ENCODE measurements at regions not wholly inside any gene's neighbourhood (a gene's known extent, or its start where the extent isn't known, plus 50 kb on each side); places are given as distances from the start of the nearest gene placed in this dataset.

DNA sequence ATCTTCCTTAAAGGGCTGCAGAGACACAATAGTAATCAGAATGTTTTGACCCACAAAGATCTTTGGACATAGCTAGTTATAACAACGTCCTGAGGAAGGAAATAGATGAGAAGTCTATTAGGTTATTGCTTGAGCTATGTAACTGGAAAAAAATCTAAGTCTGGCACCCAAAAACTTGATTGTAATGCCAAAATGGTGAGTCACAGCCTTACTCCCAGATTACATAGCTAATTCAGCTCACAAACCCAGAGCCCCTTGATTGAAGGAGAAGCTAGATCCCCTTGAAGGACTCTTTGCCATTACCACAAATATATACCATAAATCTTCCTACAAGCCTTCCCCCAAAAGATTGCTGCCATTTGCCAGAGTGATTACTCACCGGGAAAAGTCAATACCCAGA, 341.8 kb upstream of the KIF2A start:
- TF ChIP-seq, protein P1, sequence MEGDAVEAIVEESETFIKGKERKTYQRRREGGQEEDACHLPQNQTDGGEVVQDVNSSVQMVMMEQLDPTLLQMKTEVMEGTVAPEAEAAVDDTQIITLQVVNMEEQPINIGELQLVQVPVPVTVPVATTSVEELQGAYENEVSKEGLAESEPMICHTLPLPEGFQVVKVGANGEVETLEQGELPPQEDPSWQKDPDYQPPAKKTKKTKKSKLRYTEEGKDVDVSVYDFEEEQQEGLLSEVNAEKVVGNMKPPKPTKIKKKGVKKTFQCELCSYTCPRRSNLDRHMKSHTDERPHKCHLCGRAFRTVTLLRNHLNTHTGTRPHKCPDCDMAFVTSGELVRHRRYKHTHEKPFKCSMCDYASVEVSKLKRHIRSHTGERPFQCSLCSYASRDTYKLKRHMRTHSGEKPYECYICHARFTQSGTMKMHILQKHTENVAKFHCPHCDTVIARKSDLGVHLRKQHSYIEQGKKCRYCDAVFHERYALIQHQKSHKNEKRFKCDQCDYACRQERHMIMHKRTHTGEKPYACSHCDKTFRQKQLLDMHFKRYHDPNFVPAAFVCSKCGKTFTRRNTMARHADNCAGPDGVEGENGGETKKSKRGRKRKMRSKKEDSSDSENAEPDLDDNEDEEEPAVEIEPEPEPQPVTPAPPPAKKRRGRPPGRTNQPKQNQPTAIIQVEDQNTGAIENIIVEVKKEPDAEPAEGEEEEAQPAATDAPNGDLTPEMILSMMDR (IDR thresholded peaks at IDR 0.05; ENCODE audit: unreplicated experiment): no peak
- Mint-ChIP-seq H3K4me3 (no peak overlapping the region), H3K36me3 (no peaks in the 10 kb centered on the region), H3K4me1 (no peaks in the 10 kb centered on the region), H3K9me3 (peaks cover 4% of the 10 kb centered on the region), H3K27me3 (ENCODE audit: low read depth) (peaks cover 27% of the 10 kb centered on the region), H3K27ac (no peak overlapping the region)
- DNase-seq (ENCODE audit: low spot score in 2 of 2, unreplicated experiment in 2 of 2): no peak

DNA sequence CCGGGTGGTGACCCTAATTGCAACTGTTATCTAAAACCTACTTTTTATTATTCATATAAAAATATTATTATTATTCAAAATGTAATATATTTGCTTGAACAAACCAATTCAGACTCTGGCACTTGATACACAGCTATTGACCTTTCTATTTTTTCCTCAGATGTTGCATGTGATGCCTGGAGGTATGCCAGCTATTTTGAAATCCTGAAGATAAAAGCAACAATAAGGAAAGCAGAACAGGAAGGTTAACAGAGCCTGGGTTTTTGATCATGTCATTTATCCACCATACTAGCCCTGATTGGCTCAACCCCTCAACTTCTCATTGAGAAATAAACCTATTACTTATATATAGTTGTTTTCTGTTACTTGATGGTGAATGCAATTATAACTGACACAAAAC, 340.9 kb upstream of the KIF2A start:
- TF ChIP-seq, protein P1 (IDR thresholded peaks at IDR 0.05; ENCODE audit: unreplicated experiment): no peak
- no peak overlapping the region for H3K27ac Mint-ChIP-seq
- peaks cover 4% of the 10 kb centered on the region for H3K9me3 Mint-ChIP-seq
- no peak for DNase-seq (ENCODE audit: low spot score in 2 of 2, unreplicated experiment in 2 of 2)
- peaks cover 28% of the 10 kb centered on the region for H3K27me3 Mint-ChIP-seq (ENCODE audit: low read depth)
- H3K4me3 Mint-ChIP-seq: no peak overlapping the region
- H3K36me3 Mint-ChIP-seq: no peaks in the 10 kb centered on the region
- H3K4me1 Mint-ChIP-seq: no peaks in the 10 kb centered on the region

DNA sequence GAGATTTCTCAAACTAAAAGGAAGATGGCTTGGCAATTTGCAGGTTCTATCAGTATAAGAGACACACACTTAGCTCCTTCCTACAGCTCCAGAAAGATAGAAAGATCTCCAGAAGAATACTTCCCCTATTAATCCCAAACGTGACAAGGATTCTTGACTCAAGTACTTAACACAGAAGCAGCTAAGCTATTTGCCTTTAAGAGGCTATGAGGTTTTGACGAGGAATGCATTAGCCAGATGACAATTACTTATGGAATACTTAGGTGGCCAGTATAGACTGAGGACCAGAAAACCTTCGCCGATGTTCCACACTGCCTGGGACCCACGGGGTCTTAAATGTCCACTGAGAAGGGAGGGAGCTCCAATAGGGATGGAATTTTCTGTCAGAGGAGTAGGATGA, 340.5 kb upstream of the KIF2A start:
- Mint-ChIP-seq H3K27me3 (ENCODE audit: low read depth) (peaks cover 31% of the 10 kb centered on the region), H3K4me1 (no peaks in the 10 kb centered on the region), H3K36me3 (no peaks in the 10 kb centered on the region), H3K27ac (no peak overlapping the region), H3K4me3 (no peak overlapping the region), H3K9me3 (peaks cover 4% of the 10 kb centered on the region)
- DNase-seq (ENCODE audit: low spot score in 2 of 2, unreplicated experiment in 2 of 2): no peak
- TF ChIP-seq, protein P1 (IDR thresholded peaks at IDR 0.05; ENCODE audit: unreplicated experiment): no peak

DNA sequence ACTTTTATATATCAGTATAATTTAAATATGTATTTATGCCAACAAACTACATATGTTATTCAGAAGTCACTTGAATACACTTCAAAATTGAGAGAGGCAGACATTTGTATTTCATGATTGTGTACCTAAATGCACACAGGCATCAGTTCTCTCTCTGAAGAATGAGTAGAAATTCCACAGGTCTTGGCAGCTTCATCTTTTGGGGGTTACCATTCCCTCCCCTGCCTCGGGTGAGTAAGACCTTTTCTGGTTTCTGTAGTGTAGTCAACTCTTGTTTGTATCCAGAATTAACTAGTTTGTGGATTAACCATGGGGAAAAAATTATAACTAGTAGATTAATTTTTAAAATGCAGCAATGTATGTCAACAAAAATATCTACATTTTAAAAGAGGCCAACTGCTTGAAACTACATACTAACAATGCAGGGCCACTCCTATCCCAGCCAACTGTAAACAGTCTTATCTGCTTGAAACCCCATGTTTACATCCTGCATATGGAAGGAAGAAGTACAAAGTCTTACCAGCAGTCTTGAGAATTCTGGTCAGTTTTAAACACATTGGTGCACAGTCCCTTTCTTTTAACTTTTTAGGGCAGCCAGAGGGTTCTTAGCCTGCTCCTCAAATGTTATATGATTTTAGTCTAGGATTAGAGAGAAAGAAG, 339.6 kb upstream of the KIF2A start:
- TF ChIP-seq, protein P1 (IDR thresholded peaks at IDR 0.05; ENCODE audit: unreplicated experiment): no peak
- H3K36me3 Mint-ChIP-seq: no peaks in the 10 kb centered on the region
- no peaks in the 10 kb centered on the region for H3K4me1 Mint-ChIP-seq
- H3K9me3 Mint-ChIP-seq: peaks cover 4% of the 10 kb centered on the region
- no peak overlapping the region for H3K27ac Mint-ChIP-seq
- H3K27me3 Mint-ChIP-seq (ENCODE audit: low read depth): peaks cover 38% of the 10 kb centered on the region
- no peak overlapping the region for H3K4me3 Mint-ChIP-seq
- no peak for DNase-seq (ENCODE audit: low spot score in 2 of 2, unreplicated experiment in 2 of 2)

DNA sequence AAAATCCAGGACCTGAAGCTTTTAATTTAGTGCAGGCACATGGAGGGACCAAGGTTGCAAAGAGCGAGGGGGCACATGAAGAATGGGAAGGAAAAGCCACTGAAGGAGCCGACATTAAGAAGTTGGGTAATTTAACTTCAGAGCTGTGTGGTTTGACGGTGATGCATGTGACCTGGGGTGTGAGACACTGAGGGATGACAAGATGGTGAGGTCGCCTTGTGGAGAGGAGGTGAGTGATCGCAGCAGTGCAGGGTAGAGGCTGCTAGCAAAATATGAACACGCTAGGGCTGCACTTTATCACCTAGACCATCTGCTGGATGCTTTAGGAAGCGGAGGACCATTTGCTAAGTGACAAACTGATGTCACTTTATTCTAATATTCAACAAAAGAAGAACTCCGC, 339.0 kb upstream of the KIF2A start:
- Mint-ChIP-seq H3K4me1 (no peaks in the 10 kb centered on the region), H3K27ac (no peak overlapping the region), H3K9me3 (peaks cover under 1% of the 10 kb centered on the region), H3K27me3 (ENCODE audit: low read depth) (peaks cover 44% of the 10 kb centered on the region), H3K4me3 (no peak overlapping the region), H3K36me3 (no peaks in the 10 kb centered on the region)
- DNase-seq (ENCODE audit: low spot score in 2 of 2, unreplicated experiment in 2 of 2): no peak
- TF ChIP-seq, protein P1 (IDR thresholded peaks at IDR 0.05; ENCODE audit: unreplicated experiment): no peak

DNA sequence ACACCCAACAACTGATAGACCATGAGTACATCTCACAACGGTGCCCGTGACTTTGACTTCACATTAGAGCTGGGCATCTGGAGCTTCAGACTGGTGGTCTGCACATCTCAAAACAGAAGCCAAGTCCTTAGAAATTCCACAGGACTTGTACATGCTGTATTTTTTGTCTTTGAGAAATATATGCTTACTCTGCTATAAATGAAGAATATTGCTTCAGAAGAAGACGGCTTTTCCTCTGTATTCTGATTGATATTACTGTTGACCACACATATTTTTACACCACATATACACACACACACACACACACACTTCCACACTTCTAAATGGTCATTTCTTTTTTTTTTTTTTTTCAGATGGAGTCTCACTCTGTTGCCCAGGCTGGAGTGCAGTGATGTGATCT, 338.3 kb upstream of the KIF2A start:
- DNase-seq (ENCODE audit: low spot score in 2 of 2, unreplicated experiment in 2 of 2): no peak
- no peak overlapping the region for H3K27ac Mint-ChIP-seq
- no peaks in the 10 kb centered on the region for H3K36me3 Mint-ChIP-seq
- H3K27me3 Mint-ChIP-seq (ENCODE audit: low read depth): peaks cover 46% of the 10 kb centered on the region
- no peak overlapping the region for H3K4me3 Mint-ChIP-seq
- TF ChIP-seq, protein P1 (IDR thresholded peaks at IDR 0.05; ENCODE audit: unreplicated experiment): no peak
- H3K9me3 Mint-ChIP-seq: no peaks in the 10 kb centered on the region
- no peaks in the 10 kb centered on the region for H3K4me1 Mint-ChIP-seq

Measured in mesothelial cell of epicardium (in vitro differentiated cells).